Neural crest cell (in vitro differentiated cells): ENCODE measurements at regions not wholly inside any gene's neighbourhood (a gene's known extent, or its start where the extent isn't known, plus 50 kb on each side); places are given as distances from the start of the nearest gene placed in this dataset.

Source experiments
- DNase-seq: peaks from one replicate; pipeline ENCODE4 v3.0.0; 2021; ENCODE audit warnings: low read depth, mixed read lengths, low spot score
- H3K27ac Mint-ChIP-seq: one replicate; pipeline ENCODE4 v1.8.0; 2021; ENCODE audit warnings: mild to moderate bottlenecking, mixed read lengths; ENCODE audit not compliant: unreplicated experiment
- H3K27me3 Mint-ChIP-seq: 2 replicates; pipeline ENCODE4 v1.8.0; 2021; ENCODE audit warnings: low read depth, mild to moderate bottlenecking, mixed read lengths
- H3K36me3 Mint-ChIP-seq: 2 replicates; pipeline ENCODE4 v1.8.0; 2021; ENCODE audit warnings: low read depth, mild to moderate bottlenecking, mixed read lengths
- H3K4me1 Mint-ChIP-seq: 2 replicates; pipeline ENCODE4 v1.8.0; 2021; ENCODE audit warnings: mixed read lengths
- H3K4me3 Mint-ChIP-seq: one replicate; pipeline ENCODE4 v1.8.0; 2021; ENCODE audit warnings: mild to moderate bottlenecking, mixed read lengths
- H3K9me3 Mint-ChIP-seq: 2 replicates; pipeline ENCODE4 v1.8.0; 2021; ENCODE audit warnings: mixed read lengths
- TF ChIP-seq, protein P1 (sequence below): fragments of 200-600 bp; sonication (generic); conservative IDR thresholded peaks from 2 replicates; pipeline ENCODE4 v1.5.0; 2021; ENCODE audit warnings: antibody characterized with exemption, mild to moderate bottlenecking

DNA sequence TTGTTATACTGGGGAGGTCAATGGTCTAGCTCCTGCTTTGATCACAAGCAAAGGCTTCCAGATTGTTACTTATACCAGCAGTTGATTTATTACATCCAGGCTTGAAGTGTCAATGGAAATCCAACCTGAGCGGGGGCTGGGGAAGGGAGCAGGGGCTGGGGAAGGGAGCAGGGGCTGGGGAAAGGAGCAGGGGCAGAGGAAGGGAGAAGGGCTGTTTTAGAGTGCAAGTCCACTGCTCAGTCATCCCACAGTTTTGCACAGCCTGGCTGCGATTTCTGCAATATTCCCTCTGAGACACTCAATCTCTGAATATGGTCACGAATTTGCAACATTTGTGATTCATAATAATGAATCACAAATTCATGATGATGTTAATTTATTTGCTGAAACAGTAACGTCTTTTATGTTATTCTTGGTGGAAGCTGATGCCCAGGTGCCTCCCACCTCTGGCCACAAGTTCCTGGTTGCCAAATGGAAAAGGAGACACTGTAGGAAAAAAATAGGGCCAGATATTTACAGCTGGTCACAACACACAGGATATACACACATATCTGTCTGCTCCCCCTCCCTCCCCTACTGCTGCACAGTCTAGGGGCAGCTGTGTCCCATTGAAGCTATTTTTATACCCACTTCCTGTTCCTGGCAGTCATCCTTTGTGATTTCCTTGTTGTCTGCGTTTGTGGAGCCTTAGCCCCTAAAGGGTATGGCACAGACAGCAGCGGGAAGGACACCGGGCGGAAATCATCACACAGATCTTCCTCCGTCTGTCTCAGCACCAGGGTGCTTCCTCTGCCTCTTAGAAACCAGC lies 325.1 kb downstream of the GADD45G start:
- H3K36me3 Mint-ChIP-seq: peaks cover 2% of the 10 kb centered on the region
- TF ChIP-seq, protein P1, sequence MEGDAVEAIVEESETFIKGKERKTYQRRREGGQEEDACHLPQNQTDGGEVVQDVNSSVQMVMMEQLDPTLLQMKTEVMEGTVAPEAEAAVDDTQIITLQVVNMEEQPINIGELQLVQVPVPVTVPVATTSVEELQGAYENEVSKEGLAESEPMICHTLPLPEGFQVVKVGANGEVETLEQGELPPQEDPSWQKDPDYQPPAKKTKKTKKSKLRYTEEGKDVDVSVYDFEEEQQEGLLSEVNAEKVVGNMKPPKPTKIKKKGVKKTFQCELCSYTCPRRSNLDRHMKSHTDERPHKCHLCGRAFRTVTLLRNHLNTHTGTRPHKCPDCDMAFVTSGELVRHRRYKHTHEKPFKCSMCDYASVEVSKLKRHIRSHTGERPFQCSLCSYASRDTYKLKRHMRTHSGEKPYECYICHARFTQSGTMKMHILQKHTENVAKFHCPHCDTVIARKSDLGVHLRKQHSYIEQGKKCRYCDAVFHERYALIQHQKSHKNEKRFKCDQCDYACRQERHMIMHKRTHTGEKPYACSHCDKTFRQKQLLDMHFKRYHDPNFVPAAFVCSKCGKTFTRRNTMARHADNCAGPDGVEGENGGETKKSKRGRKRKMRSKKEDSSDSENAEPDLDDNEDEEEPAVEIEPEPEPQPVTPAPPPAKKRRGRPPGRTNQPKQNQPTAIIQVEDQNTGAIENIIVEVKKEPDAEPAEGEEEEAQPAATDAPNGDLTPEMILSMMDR: no peak
- H3K4me1 Mint-ChIP-seq: peaks cover 33% of the 10 kb centered on the region
- peaks cover 5% of the 10 kb centered on the region for H3K9me3 Mint-ChIP-seq
- peaks cover 3% of the 10 kb centered on the region for H3K27me3 Mint-ChIP-seq
- peak overlapping the region; percentile 53 for H3K4me3 Mint-ChIP-seq
- no peak for DNase-seq
- H3K27ac Mint-ChIP-seq: peak overlapping the region; percentile 79

DNA sequence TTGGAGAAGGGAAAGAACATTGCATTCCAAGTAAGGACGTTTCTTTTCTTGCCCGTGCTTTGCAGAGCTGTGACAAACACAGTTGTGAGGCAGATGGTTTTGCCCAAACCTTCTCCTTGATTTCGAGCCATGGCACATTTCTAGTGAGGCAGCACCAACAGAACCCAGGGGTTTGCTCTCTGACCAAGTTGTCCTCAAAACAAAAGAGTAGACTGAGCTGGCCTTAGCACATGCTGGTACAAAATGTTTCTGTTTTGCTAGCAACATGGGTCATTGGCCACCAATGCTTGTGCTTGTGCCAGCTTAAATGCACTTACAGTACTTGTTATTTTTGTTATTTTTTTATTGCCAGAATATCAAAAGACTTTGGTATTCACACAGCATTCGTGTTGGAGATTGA lies 328.8 kb downstream of the GADD45G start:
- DNase-seq: no peak
- Mint-ChIP-seq H3K4me3 (no peak overlapping the region), H3K9me3 (peaks cover 5% of the 10 kb centered on the region), H3K36me3 (peaks cover 2% of the 10 kb centered on the region), H3K27ac (no peak overlapping the region), H3K27me3 (no peaks in the 10 kb centered on the region), H3K4me1 (peaks cover 44% of the 10 kb centered on the region)
- TF ChIP-seq, protein P1: no peak

DNA sequence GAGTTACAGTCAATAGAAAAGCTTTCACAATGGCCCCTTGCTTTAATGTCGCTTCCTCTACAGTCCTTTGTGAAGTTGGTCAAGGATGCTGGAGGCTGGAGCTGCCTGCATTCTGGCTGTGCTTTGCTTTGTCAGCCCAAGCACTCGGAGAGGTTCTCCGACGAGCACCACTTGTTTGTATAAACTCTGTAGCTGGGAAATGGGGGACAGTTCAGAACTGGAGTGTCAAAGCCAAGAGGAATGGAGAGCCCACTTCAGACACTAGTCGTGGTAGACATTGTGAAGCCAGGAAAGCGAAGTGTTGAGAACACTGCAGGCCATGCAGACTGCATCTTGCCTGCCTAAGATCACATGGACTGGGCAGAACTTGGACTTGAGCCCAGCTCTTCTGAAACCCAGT lies 330.3 kb downstream of the GADD45G start:
- Mint-ChIP-seq H3K4me1 (peaks cover 43% of the 10 kb centered on the region), H3K36me3 (peaks cover 2% of the 10 kb centered on the region), H3K4me3 (no peak overlapping the region), H3K27me3 (no peaks in the 10 kb centered on the region), H3K9me3 (peaks cover 5% of the 10 kb centered on the region), H3K27ac (peak overlapping the region; percentile 79)
- TF ChIP-seq, protein P1: no peak
- no peak for DNase-seq

DNA sequence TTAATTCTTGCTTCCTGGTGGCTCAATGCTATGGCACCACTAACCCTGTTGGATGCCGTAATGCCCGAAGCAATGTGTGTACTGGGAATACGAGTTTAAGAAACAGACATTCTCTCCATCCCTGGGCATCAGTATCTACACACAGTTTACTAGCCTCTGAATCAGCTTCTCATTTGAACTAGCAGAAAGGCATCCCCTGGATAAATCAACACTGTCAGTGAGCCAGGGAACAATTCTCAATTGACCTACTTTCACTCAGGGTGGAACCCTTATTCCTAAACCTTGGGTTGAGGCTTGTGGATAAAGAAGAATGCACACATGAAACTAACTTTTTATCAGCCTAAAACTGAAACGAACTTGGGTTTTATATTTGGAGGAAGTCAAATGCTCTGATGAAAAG lies 331.0 kb downstream of the GADD45G start:
- Mint-ChIP-seq H3K36me3 (peaks cover 2% of the 10 kb centered on the region), H3K27me3 (no peaks in the 10 kb centered on the region), H3K4me3 (no peak overlapping the region), H3K9me3 (peaks cover 5% of the 10 kb centered on the region), H3K27ac (no peak overlapping the region), H3K4me1 (peaks cover 36% of the 10 kb centered on the region)
- TF ChIP-seq, protein P1: no peak
- DNase-seq: no peak

DNA sequence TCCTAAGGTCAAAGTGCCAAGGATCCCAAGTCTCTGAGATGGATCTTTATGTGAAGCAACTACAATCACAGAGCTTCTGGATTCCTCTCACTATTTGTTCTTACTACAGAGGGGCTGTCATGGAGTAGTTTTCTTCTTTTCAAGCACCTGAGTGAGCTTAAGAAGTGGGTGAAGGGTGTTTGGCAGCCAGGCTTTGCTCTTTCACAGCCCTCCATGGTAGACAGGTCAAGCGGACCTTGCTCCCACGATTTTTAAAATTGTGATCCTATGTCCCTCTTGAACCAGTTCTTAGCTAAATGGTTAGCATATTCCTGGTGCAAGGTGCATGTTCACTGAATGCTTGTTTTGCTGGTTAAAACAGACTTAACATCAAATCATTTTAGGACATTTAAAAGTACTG lies 332.2 kb downstream of the GADD45G start:
- DNase-seq: no peak
- peaks cover 4% of the 10 kb centered on the region for H3K27me3 Mint-ChIP-seq
- no peak overlapping the region for H3K4me3 Mint-ChIP-seq
- peaks cover 5% of the 10 kb centered on the region for H3K9me3 Mint-ChIP-seq
- peaks cover 26% of the 10 kb centered on the region for H3K4me1 Mint-ChIP-seq
- no peak overlapping the region for H3K27ac Mint-ChIP-seq
- peaks cover 2% of the 10 kb centered on the region for H3K36me3 Mint-ChIP-seq
- TF ChIP-seq, protein P1: no peak
